ENCODE measurements at regions not wholly inside any gene's neighbourhood (a gene's known extent, or its start where the extent isn't known, plus 50 kb on each side); places are given as distances from the start of the nearest gene placed in this dataset.

DNA sequence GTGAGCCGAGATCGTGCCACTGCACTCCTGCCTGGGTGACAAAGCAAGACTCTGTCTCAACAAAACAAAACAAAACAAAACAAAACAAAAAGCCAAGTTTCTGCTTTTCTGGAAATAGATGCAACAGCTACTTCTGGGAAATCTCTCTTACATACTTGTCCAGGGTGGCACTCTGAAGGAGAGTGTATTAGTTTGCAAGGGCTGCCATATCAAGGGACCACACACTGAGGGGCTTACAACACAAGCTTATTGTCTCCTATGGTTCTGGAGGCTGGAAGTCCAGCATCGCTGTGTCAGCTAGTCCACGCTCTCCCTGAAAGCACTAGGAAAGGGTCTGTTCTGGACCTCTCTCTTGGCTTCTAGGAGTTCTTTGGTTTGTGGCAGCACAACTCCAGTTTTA is 277.9 kb upstream of the WWC1 start:
- Histone ChIP-seq H3K4me1 (ENCODE audit: control insufficient read depth, insufficient read depth, low read length) (no peaks in the 10 kb centered on the region), H3K36me3 (ENCODE audit: control insufficient read depth in 2 of 2, insufficient read depth in 2 of 2, low read length in 2 of 2) (no peaks in the 10 kb centered on the region), H3K9me3 (ENCODE audit: control insufficient read depth in 2 of 2, low read length in 2 of 2) (no peaks in the 10 kb centered on the region), H3K27ac (ENCODE audit: low read length) (no peak overlapping the region), H3K27me3 (ENCODE audit: control insufficient read depth in 1 of 2, insufficient read depth in 2 of 2, low read length in 2 of 2) (no peaks in the 10 kb centered on the region), H3K9ac (ENCODE audit: low read length in 2 of 2) (no peak overlapping the region), H3K4me3 (ENCODE audit: low read length in 2 of 2) (no peak overlapping the region)

DNA sequence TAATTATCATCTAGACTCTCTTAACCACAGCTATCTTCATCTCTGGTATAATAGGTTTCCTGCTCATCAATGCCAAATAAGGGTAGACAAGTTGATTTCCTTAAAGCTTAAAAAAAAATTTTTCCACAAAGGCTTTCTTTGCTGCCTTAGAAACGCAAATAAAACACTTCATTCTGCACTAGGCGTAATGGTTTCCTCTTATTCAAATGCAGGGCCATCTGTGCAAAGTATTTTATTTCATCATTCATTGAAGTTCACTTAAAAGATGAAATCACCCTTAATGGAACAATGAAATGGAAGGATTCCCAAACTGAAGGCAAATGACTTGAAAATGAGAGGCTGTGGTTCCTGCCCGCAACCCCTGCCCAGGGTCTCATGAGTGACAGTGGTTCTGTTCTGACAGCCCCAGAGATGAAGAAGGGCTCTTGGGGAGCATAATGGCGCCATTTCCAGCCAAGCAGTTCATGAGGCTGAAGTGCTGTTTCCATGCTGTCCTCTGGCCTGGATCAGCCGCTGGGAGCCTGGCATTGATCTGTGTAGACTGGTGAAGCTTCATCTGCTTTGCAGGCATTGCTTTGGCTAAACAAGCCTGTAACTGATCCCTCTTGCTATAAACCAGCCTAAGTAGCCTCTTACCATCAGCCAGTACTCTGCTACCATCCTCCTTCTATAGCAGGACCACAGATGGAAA is 276.9 kb upstream of the WWC1 start:
- no peak overlapping the region for H3K4me3 ChIP-seq (ENCODE audit: low read length in 2 of 2)
- H3K36me3 ChIP-seq (ENCODE audit: control insufficient read depth in 2 of 2, insufficient read depth in 2 of 2, low read length in 2 of 2): no peaks in the 10 kb centered on the region
- H3K27me3 ChIP-seq (ENCODE audit: control insufficient read depth in 1 of 2, insufficient read depth in 2 of 2, low read length in 2 of 2): no peaks in the 10 kb centered on the region
- H3K4me1 ChIP-seq (ENCODE audit: control insufficient read depth, insufficient read depth, low read length): no peaks in the 10 kb centered on the region
- no peak overlapping the region for H3K9ac ChIP-seq (ENCODE audit: low read length in 2 of 2)
- no peak overlapping the region for H3K27ac ChIP-seq (ENCODE audit: low read length)
- no peaks in the 10 kb centered on the region for H3K9me3 ChIP-seq (ENCODE audit: control insufficient read depth in 2 of 2, low read length in 2 of 2)

DNA sequence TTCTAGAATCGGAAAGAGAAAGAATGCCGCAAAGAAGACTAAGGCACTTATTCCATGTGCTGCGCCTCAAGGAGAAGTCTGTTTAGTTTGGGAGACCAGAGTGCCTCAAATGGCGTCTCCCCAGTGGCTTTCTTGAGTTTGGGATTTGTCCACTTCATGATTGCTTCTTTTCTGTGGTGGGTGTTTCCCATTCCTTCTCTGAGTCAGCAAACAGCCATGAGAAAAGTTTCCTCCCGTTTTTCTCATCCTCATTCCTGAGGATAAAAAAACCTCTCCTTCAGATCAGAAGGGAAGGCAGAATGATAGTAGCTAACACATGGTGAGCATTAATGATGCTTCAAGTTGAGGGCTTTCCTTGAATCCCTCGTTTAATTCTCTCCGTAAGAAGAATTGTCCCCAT is 275.9 kb upstream of the WWC1 start:
- Histone ChIP-seq H3K4me1 (ENCODE audit: control insufficient read depth, insufficient read depth, low read length) (no peaks in the 10 kb centered on the region), H3K4me3 (ENCODE audit: low read length in 2 of 2) (no peak overlapping the region), H3K9me3 (ENCODE audit: control insufficient read depth in 2 of 2, low read length in 2 of 2) (no peaks in the 10 kb centered on the region), H3K27me3 (ENCODE audit: control insufficient read depth in 1 of 2, insufficient read depth in 2 of 2, low read length in 2 of 2) (no peaks in the 10 kb centered on the region), H3K27ac (ENCODE audit: low read length) (no peak overlapping the region), H3K36me3 (ENCODE audit: control insufficient read depth in 2 of 2, insufficient read depth in 2 of 2, low read length in 2 of 2) (no peaks in the 10 kb centered on the region), H3K9ac (ENCODE audit: low read length in 2 of 2) (no peak overlapping the region)

DNA sequence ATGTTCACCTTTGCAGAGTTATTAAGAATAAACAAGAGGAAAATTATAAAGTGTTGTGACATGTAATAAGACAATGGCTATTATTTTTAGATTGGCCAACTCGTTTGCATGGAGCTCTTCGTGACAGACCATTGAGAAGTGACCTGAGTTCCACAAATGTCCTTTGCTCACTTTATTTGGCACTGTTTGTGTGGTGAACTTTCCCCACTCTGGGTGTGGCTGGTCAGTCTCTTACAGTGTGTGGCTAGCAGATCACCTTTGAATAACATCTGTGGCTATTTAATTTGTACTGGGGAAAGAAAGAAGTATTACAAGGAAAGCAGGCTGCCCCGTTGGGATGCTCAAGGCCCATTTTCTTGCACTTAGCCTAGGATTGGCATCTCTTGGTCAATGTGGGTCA is 274.1 kb upstream of the WWC1 start:
- H3K36me3 ChIP-seq (ENCODE audit: control insufficient read depth in 2 of 2, insufficient read depth in 2 of 2, low read length in 2 of 2): no peaks in the 10 kb centered on the region
- H3K4me1 ChIP-seq (ENCODE audit: control insufficient read depth, insufficient read depth, low read length): peaks cover 3% of the 10 kb centered on the region
- H3K9me3 ChIP-seq (ENCODE audit: control insufficient read depth in 2 of 2, low read length in 2 of 2): no peaks in the 10 kb centered on the region

DNA sequence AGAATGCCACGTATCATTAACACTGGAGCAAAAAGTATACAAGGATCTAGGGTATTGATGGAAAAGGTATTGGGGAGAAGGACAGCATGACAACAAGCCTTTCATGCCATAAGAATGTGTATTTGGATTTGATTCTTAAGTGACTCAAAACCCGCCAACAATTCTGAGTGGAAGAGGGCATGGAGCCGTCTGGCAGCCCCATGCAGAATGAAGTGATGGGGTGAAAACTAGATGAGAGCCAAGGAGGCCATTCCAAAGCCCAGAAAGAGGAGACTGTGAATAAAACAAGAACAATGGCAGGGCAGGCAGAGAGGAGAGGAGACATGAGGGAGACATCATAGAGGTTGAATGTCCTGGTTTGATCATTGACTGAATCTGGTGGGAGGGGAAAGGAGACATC is 272.3 kb upstream of the WWC1 start:
- H3K9ac ChIP-seq (ENCODE audit: low read length in 2 of 2): no peak overlapping the region
- no peak overlapping the region for H3K27ac ChIP-seq (ENCODE audit: low read length)
- no peak overlapping the region for H3K4me3 ChIP-seq (ENCODE audit: low read length in 2 of 2)
- H3K36me3 ChIP-seq (ENCODE audit: control insufficient read depth in 2 of 2, insufficient read depth in 2 of 2, low read length in 2 of 2): no peaks in the 10 kb centered on the region
- no peaks in the 10 kb centered on the region for H3K27me3 ChIP-seq (ENCODE audit: control insufficient read depth in 1 of 2, insufficient read depth in 2 of 2, low read length in 2 of 2)
- peaks cover 15% of the 10 kb centered on the region for H3K4me1 ChIP-seq (ENCODE audit: control insufficient read depth, insufficient read depth, low read length)
- no peaks in the 10 kb centered on the region for H3K9me3 ChIP-seq (ENCODE audit: control insufficient read depth in 2 of 2, low read length in 2 of 2)

More for the DNA sequence above, 274.1 kb upstream of the WWC1 start:
- H3K27me3 ChIP-seq (ENCODE audit: control insufficient read depth in 1 of 2, insufficient read depth in 2 of 2, low read length in 2 of 2): no peaks in the 10 kb centered on the region
- H3K27ac ChIP-seq (ENCODE audit: low read length): no peak overlapping the region
- no peak overlapping the region for H3K4me3 ChIP-seq (ENCODE audit: low read length in 2 of 2)
- H3K9ac ChIP-seq (ENCODE audit: low read length in 2 of 2): no peak overlapping the region

DNA sequence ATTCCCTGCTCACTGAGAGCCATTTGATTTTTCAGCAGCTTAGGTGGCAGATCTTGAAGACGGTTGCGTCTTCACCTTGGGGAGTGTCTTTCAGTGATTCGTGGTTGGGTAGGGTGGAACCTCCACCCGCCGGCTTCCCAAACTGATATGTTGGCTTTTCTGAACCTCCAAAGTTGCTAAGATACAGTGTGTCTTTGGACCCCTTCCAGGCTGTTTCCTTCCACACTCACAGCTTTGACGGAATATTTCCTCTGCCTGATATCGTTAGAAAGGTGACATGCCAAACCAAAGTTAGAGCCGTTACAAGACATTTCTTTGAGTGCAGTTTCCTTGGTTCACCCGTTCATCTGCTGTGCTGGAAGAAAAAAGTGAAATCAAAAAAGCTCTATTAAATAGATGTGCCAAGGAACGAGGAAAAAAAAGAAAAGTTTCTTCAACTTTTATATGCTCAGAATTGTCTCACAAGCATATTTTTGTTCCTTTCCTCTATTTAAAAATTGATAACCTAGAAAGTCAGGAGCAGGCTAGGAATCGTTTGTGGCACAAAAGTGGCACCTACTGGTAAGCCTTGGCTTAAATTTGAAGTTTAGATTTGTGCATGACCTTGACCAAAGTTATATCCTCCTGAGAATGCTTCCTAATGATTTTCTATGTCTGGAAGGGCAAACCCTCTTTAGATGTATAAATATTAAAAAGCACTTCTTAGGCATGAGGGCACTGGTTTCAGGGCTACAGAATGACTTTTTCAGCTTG is 270.7 kb upstream of the WWC1 start:
- Histone ChIP-seq H3K36me3 (ENCODE audit: control insufficient read depth in 2 of 2, insufficient read depth in 2 of 2, low read length in 2 of 2) (no peaks in the 10 kb centered on the region), H3K9ac (ENCODE audit: low read length in 2 of 2) (no peak overlapping the region), H3K27ac (ENCODE audit: low read length) (no peak overlapping the region), H3K27me3 (ENCODE audit: control insufficient read depth in 1 of 2, insufficient read depth in 2 of 2, low read length in 2 of 2) (no peaks in the 10 kb centered on the region), H3K9me3 (ENCODE audit: control insufficient read depth in 2 of 2, low read length in 2 of 2) (no peaks in the 10 kb centered on the region), H3K4me3 (ENCODE audit: low read length in 2 of 2) (no peak overlapping the region), H3K4me1 (ENCODE audit: control insufficient read depth, insufficient read depth, low read length) (peaks cover 15% of the 10 kb centered on the region)

DNA sequence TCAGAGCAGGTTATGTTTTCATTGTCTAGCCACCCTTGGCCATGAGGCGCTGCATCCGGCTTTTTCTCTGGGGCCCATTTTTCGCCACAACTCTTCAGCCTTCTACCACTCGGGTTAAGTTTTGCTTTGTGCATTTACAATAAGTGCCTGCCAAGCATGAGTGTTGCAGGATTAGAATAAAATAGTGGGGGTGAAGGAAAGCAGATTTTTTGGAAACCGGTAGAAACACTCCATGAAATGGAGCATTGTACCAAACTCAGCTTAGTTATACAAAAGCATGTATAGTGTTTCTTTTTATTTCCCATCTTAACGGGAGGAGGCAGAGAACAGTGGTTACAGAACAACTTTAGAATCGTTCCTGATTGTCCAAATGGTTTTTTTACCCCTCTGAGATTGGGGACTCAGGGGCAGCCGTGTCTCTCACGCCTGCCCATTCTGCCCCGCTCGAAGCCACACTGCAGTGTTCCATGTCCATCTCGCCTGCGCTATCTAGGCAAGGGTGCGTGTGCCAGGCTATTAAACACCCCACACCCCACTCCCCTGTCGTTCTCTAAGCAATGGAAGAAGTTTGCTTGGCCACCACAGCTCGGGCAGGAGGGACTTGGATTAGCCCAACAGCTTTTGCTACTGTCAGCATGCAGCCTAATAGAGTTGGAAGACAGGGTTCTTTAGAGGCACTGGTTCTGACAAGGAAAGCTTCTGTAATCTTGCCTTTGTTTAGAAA is 268.8 kb upstream of the WWC1 start:
- peak overlapping the region; percentile 18 to 58 for H3K4me3 ChIP-seq (ENCODE audit: low read length in 2 of 2)

DNA sequence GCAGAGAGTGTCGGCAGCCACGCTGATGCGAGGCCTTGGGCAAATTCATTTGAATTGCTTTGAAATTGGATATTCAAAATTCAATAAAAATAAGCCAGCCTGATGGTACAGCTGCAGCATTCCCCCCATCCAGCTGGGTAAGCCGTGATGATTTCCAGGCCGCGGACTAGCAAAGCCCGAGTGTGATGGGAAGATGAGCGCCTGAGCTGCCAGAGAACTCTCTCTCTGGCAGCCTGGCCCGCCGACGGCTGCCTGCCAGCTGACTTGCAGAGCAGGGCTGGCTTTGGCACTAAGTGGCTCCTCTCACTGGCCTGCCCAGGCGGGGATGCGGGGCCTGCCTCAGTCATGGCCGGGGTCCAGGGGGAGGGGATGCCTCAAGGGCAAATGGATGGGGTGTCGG is 268.3 kb upstream of the WWC1 start:
- H3K27ac ChIP-seq (ENCODE audit: low read length): peak overlapping the region; percentile 64

More for the DNA sequence above, 268.8 kb upstream of the WWC1 start:
- Histone ChIP-seq H3K36me3 (ENCODE audit: control insufficient read depth in 2 of 2, insufficient read depth in 2 of 2, low read length in 2 of 2) (no peaks in the 10 kb centered on the region), H3K4me1 (ENCODE audit: control insufficient read depth, insufficient read depth, low read length) (peaks cover 15% of the 10 kb centered on the region), H3K27me3 (ENCODE audit: control insufficient read depth in 1 of 2, insufficient read depth in 2 of 2, low read length in 2 of 2) (no peaks in the 10 kb centered on the region), H3K27ac (ENCODE audit: low read length) (peak overlapping the region; percentile 64), H3K9me3 (ENCODE audit: control insufficient read depth in 2 of 2, low read length in 2 of 2) (no peaks in the 10 kb centered on the region), H3K9ac (ENCODE audit: low read length in 2 of 2) (peak overlapping the region; percentile 36 to 44)

DNA sequence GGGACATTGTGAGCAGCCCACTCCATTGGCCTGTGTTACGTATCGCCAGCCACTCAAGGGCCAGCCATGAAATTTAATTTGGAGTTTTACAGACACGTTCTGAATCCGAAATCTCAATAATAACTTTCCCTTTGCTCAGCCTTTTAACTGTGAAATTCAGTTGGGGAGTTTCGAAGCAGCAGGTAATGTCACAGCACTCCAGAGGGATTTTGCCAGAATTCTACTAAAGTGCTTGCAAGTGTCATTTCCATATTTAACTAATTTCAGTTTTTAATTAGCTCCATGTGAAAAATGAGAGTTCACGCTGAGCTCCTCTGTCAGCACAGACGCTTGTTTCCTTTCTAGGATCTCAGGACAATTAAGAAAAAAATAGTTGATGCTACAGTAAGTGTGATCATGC is 267.1 kb upstream of the WWC1 start:
- no peaks in the 10 kb centered on the region for H3K36me3 ChIP-seq (ENCODE audit: control insufficient read depth in 2 of 2, insufficient read depth in 2 of 2, low read length in 2 of 2)
- no peaks in the 10 kb centered on the region for H3K9me3 ChIP-seq (ENCODE audit: control insufficient read depth in 2 of 2, low read length in 2 of 2)
- H3K4me1 ChIP-seq (ENCODE audit: control insufficient read depth, insufficient read depth, low read length): peaks cover 15% of the 10 kb centered on the region

More for the DNA sequence above, 268.3 kb upstream of the WWC1 start:
- H3K4me3 ChIP-seq (ENCODE audit: low read length in 2 of 2): peak overlapping the region; percentile 18 to 58
- H3K4me1 ChIP-seq (ENCODE audit: control insufficient read depth, insufficient read depth, low read length): peaks cover 15% of the 10 kb centered on the region
- H3K9me3 ChIP-seq (ENCODE audit: control insufficient read depth in 2 of 2, low read length in 2 of 2): no peaks in the 10 kb centered on the region
- no peaks in the 10 kb centered on the region for H3K36me3 ChIP-seq (ENCODE audit: control insufficient read depth in 2 of 2, insufficient read depth in 2 of 2, low read length in 2 of 2)
- H3K27me3 ChIP-seq (ENCODE audit: control insufficient read depth in 1 of 2, insufficient read depth in 2 of 2, low read length in 2 of 2): no peaks in the 10 kb centered on the region
- peak overlapping the region; percentile 36 to 44 for H3K9ac ChIP-seq (ENCODE audit: low read length in 2 of 2)

DNA sequence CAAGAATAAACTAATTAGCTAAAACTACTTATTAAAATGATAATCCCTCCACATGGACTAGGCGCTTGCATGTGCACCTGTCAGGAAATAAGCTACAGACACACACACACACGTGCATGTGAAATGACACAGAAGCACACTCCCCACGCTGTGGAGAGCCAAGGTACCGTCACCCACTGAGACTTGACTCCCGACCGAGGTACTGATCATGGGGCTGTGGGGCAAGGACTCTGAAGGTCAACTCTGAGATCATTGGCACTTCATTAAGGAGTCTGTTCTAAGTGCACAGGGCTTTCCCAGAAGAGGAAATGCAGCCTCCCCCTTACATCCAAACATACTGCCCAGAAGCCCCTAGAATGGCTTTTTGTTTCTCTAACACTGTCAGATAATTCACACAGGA is 264.4 kb upstream of the WWC1 start:
- Histone ChIP-seq H3K27ac (ENCODE audit: low read length) (no peak overlapping the region), H3K4me1 (ENCODE audit: control insufficient read depth, insufficient read depth, low read length) (peaks cover 14% of the 10 kb centered on the region), H3K4me3 (ENCODE audit: low read length in 2 of 2) (no peak overlapping the region), H3K36me3 (ENCODE audit: control insufficient read depth in 2 of 2, insufficient read depth in 2 of 2, low read length in 2 of 2) (no peaks in the 10 kb centered on the region), H3K9me3 (ENCODE audit: control insufficient read depth in 2 of 2, low read length in 2 of 2) (no peaks in the 10 kb centered on the region), H3K9ac (ENCODE audit: low read length in 2 of 2) (no peak overlapping the region), H3K27me3 (ENCODE audit: control insufficient read depth in 1 of 2, insufficient read depth in 2 of 2, low read length in 2 of 2) (no peaks in the 10 kb centered on the region)

More for the DNA sequence above, 267.1 kb upstream of the WWC1 start:
- H3K9ac ChIP-seq (ENCODE audit: low read length in 2 of 2): no peak overlapping the region
- H3K27ac ChIP-seq (ENCODE audit: low read length): no peak overlapping the region
- H3K27me3 ChIP-seq (ENCODE audit: control insufficient read depth in 1 of 2, insufficient read depth in 2 of 2, low read length in 2 of 2): no peaks in the 10 kb centered on the region
- no peak overlapping the region for H3K4me3 ChIP-seq (ENCODE audit: low read length in 2 of 2)

Data from stomach smooth muscle (tissue), 2 donors.